WTC11 (cell line): ENCODE measurements at regions not wholly inside any gene's neighbourhood (a gene's known extent, or its start where the extent isn't known, plus 50 kb on each side); places are given as distances from the start of the nearest gene placed in this dataset.
"Not testable (repeated sequence)": the region's sequence is repeated elsewhere in the genome, so short reads cannot be mapped to it uniquely, and the experiment has no call there.

ENCODE experiments used
- ATAC-seq: fragments of 200-7000 bp; cut with Tn5 transposase; 2 replicates; pipeline ENCODE4 v1.10.0; 2021; ENCODE audit warnings: mild to moderate bottlenecking, moderate library complexity
- CTCF ChIA-PET: fragments of 300-600 bp; sonication (Branson Sonifier 250); formaldehyde crosslinking; loops from one replicate; lab custom pipeline; 2021; ENCODE audit warnings: antibody characterized with exemption; lab: Charles Lee
- POLR2A ChIA-PET: fragments of 350-600 bp; sonication (Branson Sonifier 250); formaldehyde crosslinking; loops from one replicate; lab custom pipeline; 2021; ENCODE audit warnings: antibody characterized with exemption; lab: Charles Lee
- DNase-seq: peaks from one replicate; pipeline ENCODE4 v3.0.0; 2021; ENCODE audit warnings: low spot score
- H3K27ac Mint-ChIP-seq: 2 replicates; pipeline ENCODE4 v1.8.0; 2021; ENCODE audit warnings: mixed read lengths
- H3K27me3 Mint-ChIP-seq: 2 replicates; pipeline ENCODE4 v1.8.0; 2021; ENCODE audit warnings: low read depth, mild to moderate bottlenecking, moderate library complexity, mixed read lengths
- H3K36me3 Mint-ChIP-seq: 2 replicates; pipeline ENCODE4 v1.8.0; 2021; ENCODE audit warnings: mixed read lengths
- H3K4me1 Mint-ChIP-seq: 2 replicates; pipeline ENCODE4 v1.8.0; 2022; ENCODE audit warnings: mixed read lengths
- H3K4me3 Mint-ChIP-seq: 2 replicates; pipeline ENCODE4 v1.8.0; 2021; ENCODE audit warnings: mild to moderate bottlenecking, moderate library complexity, mixed read lengths
- H3K9me3 Mint-ChIP-seq: 2 replicates; pipeline ENCODE4 v1.8.0; 2021; ENCODE audit warnings: mixed read lengths
- JUN ChIP-seq: sonication (generic); formaldehyde crosslinking; IDR thresholded peaks from 2 replicates; pipeline ENCODE4 v1.8.0; 2023; ENCODE audit warnings: mild to moderate bottlenecking, missing genetic modification reagents
- MXD4 ChIP-seq: fragments of 250-450 bp; sonication (Bioruptor Pico); IDR thresholded peaks from 2 replicates; pipeline ENCODE4 v1.8.0; 2021; ENCODE audit warnings: mild to moderate bottlenecking, moderate library complexity, borderline replicate concordance
- MYBL2 ChIP-seq: sonication (generic); formaldehyde crosslinking; IDR thresholded peaks from 2 replicates; pipeline ENCODE4 v1.8.1; 2023; ENCODE audit warnings: mild to moderate bottlenecking, moderate library complexity, missing genetic modification reagents
- NFE2L1 ChIP-seq: sonication (generic); formaldehyde crosslinking; IDR thresholded peaks from 2 replicates; pipeline ENCODE4 v1.8.1; 2023; ENCODE audit warnings: missing genetic modification reagents
- NFYB ChIP-seq: sonication (generic); formaldehyde crosslinking; conservative IDR thresholded peaks from 2 replicates; pipeline ENCODE4 v1.8.0; 2022; ENCODE audit warnings: low read depth, missing genetic modification reagents
- TP53 ChIP-seq: sonication (generic); formaldehyde crosslinking; IDR thresholded peaks from 2 replicates; pipeline ENCODE4 v1.8.1; 2023; ENCODE audit warnings: mild to moderate bottlenecking, missing genetic modification reagents
- ZNF416 ChIP-seq: fragments of 250-450 bp; sonication (Bioruptor Pico); IDR thresholded peaks from 2 replicates; pipeline ENCODE4 v1.9.0; 2021; ENCODE audit warnings: mild to moderate bottlenecking, inconsistent platforms
- ZNF671 ChIP-seq: fragments of 250-450 bp; sonication (Bioruptor Pico); IDR thresholded peaks from 2 replicates; pipeline ENCODE4 v1.8.0; 2021; ENCODE audit warnings: mild to moderate bottlenecking
- TF ChIP-seq, protein P1 (sequence below): sonication (generic); formaldehyde crosslinking; IDR thresholded peaks from 2 replicates; pipeline ENCODE4 v1.8.0; 2022; ENCODE audit warnings: missing genetic modification reagents
- TF ChIP-seq, protein P2 (sequence below): sonication (generic); formaldehyde crosslinking; conservative IDR thresholded peaks from 2 replicates; pipeline ENCODE4 v1.8.1; 2022; ENCODE audit warnings: mild to moderate bottlenecking, missing genetic modification reagents
- TF ChIP-seq, protein P3 (sequence below): sonication (generic); formaldehyde crosslinking; IDR thresholded peaks from 2 replicates; pipeline ENCODE4 v1.8.1; 2022; ENCODE audit warnings: mild to moderate bottlenecking, moderate library complexity, missing genetic modification reagents
- TF ChIP-seq, protein P4 (sequence below): fragments of 250-450 bp; sonication (Bioruptor Pico); IDR thresholded peaks from 2 replicates; pipeline ENCODE4 v1.9.0; 2021; ENCODE audit warnings: mild to moderate bottlenecking, borderline replicate concordance
- TF ChIP-seq, protein P5 (sequence below): fragments of 250-450 bp; sonication (Bioruptor Pico); IDR thresholded peaks from 2 replicates; pipeline ENCODE4 v2.1.2; 2022; ENCODE audit warnings: mild to moderate bottlenecking, moderate library complexity
- TF ChIP-seq, protein P6 (sequence below): sonication (generic); formaldehyde crosslinking; IDR thresholded peaks from 2 replicates; pipeline ENCODE4 v1.8.1; 2023; ENCODE audit warnings: mild to moderate bottlenecking, missing genetic modification reagents

DNA sequence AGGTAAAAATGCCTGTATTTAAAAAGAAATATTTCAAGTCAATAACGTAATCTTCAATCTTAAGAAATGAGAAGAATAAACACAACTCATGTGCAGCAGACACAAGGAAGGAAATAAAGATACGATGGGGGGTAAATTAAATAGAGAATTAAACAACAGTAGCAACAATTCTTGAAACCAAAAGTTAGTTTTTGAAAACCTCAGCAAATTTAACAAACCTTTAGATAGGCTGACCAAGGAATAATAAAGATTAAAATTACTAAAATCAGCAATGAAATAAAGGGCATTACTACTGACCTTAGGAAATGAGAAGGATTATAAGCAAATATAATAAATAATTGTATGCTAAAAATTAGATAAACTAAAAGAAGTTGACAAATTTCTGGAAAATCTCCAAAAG lies 178.9 kb downstream of the RTP5 start:
- no peaks in the 10 kb centered on the region for H3K9me3 Mint-ChIP-seq
- ChIA-PET POLR2A (no interaction called here), CTCF (no interaction called here)
- no peak overlapping the region for H3K27ac Mint-ChIP-seq
- no peak overlapping the region for H3K4me3 Mint-ChIP-seq
- no peak for ATAC-seq
- TF ChIP-seq ZNF671 (CRISPR knock-in tag) (no peak), JUN (CRISPR knock-in tag) (no peak), NFYB (CRISPR knock-in tag) (no peak), MXD4 (CRISPR knock-in tag) (no peak)
- TF ChIP-seq, protein P1, sequence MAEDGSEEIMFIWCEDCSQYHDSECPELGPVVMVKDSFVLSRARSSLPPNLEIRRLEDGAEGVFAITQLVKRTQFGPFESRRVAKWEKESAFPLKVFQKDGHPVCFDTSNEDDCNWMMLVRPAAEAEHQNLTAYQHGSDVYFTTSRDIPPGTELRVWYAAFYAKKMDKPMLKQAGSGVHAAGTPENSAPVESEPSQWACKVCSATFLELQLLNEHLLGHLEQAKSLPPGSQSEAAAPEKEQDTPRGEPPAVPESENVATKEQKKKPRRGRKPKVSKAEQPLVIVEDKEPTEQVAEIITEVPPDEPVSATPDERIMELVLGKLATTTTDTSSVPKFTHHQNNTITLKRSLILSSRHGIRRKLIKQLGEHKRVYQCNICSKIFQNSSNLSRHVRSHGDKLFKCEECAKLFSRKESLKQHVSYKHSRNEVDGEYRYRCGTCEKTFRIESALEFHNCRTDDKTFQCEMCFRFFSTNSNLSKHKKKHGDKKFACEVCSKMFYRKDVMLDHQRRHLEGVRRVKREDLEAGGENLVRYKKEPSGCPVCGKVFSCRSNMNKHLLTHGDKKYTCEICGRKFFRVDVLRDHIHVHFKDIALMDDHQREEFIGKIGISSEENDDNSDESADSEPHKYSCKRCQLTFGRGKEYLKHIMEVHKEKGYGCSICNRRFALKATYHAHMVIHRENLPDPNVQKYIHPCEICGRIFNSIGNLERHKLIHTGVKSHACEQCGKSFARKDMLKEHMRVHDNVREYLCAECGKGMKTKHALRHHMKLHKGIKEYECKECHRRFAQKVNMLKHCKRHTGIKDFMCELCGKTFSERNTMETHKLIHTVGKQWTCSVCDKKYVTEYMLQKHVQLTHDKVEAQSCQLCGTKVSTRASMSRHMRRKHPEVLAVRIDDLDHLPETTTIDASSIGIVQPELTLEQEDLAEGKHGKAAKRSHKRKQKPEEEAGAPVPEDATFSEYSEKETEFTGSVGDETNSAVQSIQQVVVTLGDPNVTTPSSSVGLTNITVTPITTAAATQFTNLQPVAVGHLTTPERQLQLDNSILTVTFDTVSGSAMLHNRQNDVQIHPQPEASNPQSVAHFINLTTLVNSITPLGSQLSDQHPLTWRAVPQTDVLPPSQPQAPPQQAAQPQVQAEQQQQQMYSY (CRISPR knock-in tag) = no peak
- TF ChIP-seq, protein P2, sequence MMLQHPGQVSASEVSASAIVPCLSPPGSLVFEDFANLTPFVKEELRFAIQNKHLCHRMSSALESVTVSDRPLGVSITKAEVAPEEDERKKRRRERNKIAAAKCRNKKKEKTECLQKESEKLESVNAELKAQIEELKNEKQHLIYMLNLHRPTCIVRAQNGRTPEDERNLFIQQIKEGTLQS = no peak
- TF ChIP-seq, protein P3, sequence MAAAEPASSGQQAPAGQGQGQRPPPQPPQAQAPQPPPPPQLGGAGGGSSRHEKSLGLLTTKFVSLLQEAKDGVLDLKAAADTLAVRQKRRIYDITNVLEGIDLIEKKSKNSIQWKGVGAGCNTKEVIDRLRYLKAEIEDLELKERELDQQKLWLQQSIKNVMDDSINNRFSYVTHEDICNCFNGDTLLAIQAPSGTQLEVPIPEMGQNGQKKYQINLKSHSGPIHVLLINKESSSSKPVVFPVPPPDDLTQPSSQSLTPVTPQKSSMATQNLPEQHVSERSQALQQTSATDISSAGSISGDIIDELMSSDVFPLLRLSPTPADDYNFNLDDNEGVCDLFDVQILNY = no peak
- DNase-seq = no peak
- H3K4me1 Mint-ChIP-seq = no peaks in the 10 kb centered on the region
- no peaks in the 10 kb centered on the region for H3K36me3 Mint-ChIP-seq
- H3K27me3 Mint-ChIP-seq = peaks cover 92% of the 10 kb centered on the region

DNA sequence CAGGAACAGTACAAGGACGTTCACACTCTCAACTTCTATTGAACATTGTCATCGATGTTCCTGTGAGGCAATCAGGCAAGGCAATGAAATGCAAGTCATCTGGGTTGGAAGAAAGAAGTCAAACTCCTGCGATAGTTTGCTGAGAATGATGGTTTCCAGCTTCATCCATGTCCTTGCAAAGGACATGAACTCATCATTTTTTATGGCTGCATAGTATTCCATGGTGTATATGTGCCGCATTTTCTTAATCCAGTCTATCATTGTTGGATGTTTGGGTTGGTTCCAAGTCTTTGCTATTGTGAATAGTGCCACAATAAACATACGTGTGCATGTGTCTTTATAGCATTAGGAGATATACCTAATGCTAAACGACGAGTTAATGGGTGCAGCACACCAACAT lies 180.0 kb downstream of the RTP5 start:
- DNase-seq, H3K27ac Mint-ChIP-seq, ATAC-seq, CTCF ChIA-PET, H3K36me3 Mint-ChIP-seq, H3K4me3 Mint-ChIP-seq, POLR2A ChIA-PET, H3K4me1 Mint-ChIP-seq, H3K9me3 Mint-ChIP-seq: not testable (repeated sequence)
- H3K27me3 Mint-ChIP-seq = peaks cover 92% of the 10 kb centered on the region

DNA sequence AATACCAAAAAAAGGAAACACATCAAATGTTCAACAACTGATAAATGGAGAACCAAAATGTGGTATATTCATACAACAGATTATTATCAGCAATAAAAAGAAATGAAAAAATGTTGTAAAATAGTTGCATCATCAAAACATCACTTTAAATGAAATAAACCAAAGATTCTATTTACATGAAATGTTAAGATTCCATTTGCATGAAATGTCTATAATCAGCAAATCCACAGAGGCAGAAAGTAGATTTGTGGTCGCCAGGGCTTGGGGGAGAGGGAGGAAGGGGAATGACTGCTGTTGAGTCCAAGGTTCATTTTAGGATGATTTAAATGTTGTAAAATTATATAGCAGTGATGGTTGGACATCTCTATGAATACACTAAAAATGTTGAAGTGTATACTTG lies 181.9 kb downstream of the RTP5 start:
- H3K4me3 Mint-ChIP-seq = no peak overlapping the region
- H3K4me1 Mint-ChIP-seq = no peaks in the 10 kb centered on the region
- ChIA-PET POLR2A (no interaction called here), CTCF (no interaction called here)
- no peak for ATAC-seq
- no peak for DNase-seq
- H3K27me3 Mint-ChIP-seq = peaks cover 92% of the 10 kb centered on the region
- H3K36me3 Mint-ChIP-seq = no peaks in the 10 kb centered on the region
- no peaks in the 10 kb centered on the region for H3K9me3 Mint-ChIP-seq
- no peak overlapping the region for H3K27ac Mint-ChIP-seq
- TF ChIP-seq, protein P4, sequence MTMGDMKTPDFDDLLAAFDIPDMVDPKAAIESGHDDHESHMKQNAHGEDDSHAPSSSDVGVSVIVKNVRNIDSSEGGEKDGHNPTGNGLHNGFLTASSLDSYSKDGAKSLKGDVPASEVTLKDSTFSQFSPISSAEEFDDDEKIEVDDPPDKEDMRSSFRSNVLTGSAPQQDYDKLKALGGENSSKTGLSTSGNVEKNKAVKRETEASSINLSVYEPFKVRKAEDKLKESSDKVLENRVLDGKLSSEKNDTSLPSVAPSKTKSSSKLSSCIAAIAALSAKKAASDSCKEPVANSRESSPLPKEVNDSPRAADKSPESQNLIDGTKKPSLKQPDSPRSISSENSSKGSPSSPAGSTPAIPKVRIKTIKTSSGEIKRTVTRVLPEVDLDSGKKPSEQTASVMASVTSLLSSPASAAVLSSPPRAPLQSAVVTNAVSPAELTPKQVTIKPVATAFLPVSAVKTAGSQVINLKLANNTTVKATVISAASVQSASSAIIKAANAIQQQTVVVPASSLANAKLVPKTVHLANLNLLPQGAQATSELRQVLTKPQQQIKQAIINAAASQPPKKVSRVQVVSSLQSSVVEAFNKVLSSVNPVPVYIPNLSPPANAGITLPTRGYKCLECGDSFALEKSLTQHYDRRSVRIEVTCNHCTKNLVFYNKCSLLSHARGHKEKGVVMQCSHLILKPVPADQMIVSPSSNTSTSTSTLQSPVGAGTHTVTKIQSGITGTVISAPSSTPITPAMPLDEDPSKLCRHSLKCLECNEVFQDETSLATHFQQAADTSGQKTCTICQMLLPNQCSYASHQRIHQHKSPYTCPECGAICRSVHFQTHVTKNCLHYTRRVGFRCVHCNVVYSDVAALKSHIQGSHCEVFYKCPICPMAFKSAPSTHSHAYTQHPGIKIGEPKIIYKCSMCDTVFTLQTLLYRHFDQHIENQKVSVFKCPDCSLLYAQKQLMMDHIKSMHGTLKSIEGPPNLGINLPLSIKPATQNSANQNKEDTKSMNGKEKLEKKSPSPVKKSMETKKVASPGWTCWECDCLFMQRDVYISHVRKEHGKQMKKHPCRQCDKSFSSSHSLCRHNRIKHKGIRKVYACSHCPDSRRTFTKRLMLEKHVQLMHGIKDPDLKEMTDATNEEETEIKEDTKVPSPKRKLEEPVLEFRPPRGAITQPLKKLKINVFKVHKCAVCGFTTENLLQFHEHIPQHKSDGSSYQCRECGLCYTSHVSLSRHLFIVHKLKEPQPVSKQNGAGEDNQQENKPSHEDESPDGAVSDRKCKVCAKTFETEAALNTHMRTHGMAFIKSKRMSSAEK (CRISPR knock-in tag) = no peak
- TF ChIP-seq ZNF416 (CRISPR knock-in tag) = no peak
- TF ChIP-seq TP53 (CRISPR knock-in tag) = no peak
- TF ChIP-seq MYBL2 = no peak
- TF ChIP-seq, protein P5, sequence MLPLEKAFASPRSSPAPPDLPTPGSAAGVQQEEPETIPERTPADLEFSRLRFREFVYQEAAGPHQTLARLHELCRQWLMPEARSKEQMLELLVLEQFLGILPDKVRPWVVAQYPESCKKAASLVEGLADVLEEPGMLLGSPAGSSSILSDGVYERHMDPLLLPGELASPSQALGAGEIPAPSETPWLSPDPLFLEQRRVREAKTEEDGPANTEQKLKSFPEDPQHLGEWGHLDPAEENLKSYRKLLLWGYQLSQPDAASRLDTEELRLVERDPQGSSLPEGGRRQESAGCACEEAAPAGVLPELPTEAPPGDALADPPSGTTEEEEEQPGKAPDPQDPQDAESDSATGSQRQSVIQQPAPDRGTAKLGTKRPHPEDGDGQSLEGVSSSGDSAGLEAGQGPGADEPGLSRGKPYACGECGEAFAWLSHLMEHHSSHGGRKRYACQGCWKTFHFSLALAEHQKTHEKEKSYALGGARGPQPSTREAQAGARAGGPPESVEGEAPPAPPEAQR = no peak
- no peak for TF ChIP-seq NFE2L1 (CRISPR knock-in tag)
- TF ChIP-seq, protein P6, sequence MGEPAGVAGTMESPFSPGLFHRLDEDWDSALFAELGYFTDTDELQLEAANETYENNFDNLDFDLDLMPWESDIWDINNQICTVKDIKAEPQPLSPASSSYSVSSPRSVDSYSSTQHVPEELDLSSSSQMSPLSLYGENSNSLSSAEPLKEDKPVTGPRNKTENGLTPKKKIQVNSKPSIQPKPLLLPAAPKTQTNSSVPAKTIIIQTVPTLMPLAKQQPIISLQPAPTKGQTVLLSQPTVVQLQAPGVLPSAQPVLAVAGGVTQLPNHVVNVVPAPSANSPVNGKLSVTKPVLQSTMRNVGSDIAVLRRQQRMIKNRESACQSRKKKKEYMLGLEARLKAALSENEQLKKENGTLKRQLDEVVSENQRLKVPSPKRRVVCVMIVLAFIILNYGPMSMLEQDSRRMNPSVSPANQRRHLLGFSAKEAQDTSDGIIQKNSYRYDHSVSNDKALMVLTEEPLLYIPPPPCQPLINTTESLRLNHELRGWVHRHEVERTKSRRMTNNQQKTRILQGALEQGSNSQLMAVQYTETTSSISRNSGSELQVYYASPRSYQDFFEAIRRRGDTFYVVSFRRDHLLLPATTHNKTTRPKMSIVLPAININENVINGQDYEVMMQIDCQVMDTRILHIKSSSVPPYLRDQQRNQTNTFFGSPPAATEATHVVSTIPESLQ = no peak
